Fibroblast of skin of abdomen (primary cell): ENCODE measurements at regions not wholly inside any gene's neighbourhood (a gene's known extent, or its start where the extent isn't known, plus 50 kb on each side); places are given as distances from the start of the nearest gene placed in this dataset.
A peak's percentile ranks its signal among the peaks of the same experiment; 100 is the strongest.

Source experiments
- DNase-seq: peaks from one replicate; pipeline ENCODE4 v3.0.0-alpha.2; 2013

- no peak for DNase-seq
Measured at GRCh38 chr14:104321088-104321801, 182.9 kb downstream of the KIF26A start.

GRCh38 chr14:104321802-104322130 lies 183.4 kb downstream of the KIF26A start:
- DNase-seq = no peak

- no peak for DNase-seq
Measured at GRCh38 chr14:104322531-104323366, 184.4 kb downstream of the KIF26A start.

- no peak for DNase-seq
Measured at GRCh38 chr14:104323551-104324175, 185.3 kb downstream of the KIF26A start.

GRCh38 chr14:104326848-104327247 lies 188.5 kb downstream of the KIF26A start:
- no peak for DNase-seq

- no peak for DNase-seq
Measured at GRCh38 chr14:104328607-104329006, 190.2 kb downstream of the KIF26A start.

GRCh38 chr14:104329793-104330192 lies 191.4 kb downstream of the KIF26A start:
- DNase-seq = no peak

GRCh38 chr14:104331871-104332605 lies 193.7 kb downstream of the KIF26A start:
- DNase-seq = no peak

- no peak for DNase-seq
Measured at GRCh38 chr14:104332634-104333270, 194.4 kb downstream of the KIF26A start.

- DNase-seq = no peak
Measured at GRCh38 chr14:104333646-104334423, 195.4 kb downstream of the KIF26A start.

GRCh38 chr14:104334424-104335161 lies 196.2 kb downstream of the KIF26A start:
- no peak for DNase-seq

- DNase-seq = no peak
Measured at GRCh38 chr14:104335176-104335575, 196.8 kb downstream of the KIF26A start.

- DNase-seq = no peak
Measured at GRCh38 chr14:104335611-104336010, 197.2 kb downstream of the KIF26A start.

GRCh38 chr14:104337351-104337750 lies 199.0 kb downstream of the KIF26A start:
- no peak for DNase-seq

GRCh38 chr14:104339361-104339760 lies 201.0 kb downstream of the KIF26A start:
- DNase-seq = no peak

GRCh38 chr14:104339829-104340228 lies 201.4 kb downstream of the KIF26A start:
- no peak for DNase-seq

- peak; percentile 7 for DNase-seq
Measured at GRCh38 chr14:104341532-104342434, 203.4 kb downstream of the KIF26A start.

GRCh38 chr14:104342435-104343293 lies 204.3 kb downstream of the KIF26A start:
- DNase-seq = no peak

GRCh38 chr14:104343294-104343625 lies 204.9 kb downstream of the KIF26A start:
- DNase-seq = no peak
